Upper lobe of right lung (tissue), 1 donor: ENCODE measurements at regions not wholly inside any gene's neighbourhood (a gene's known extent, or its start where the extent isn't known, plus 50 kb on each side); places are given as distances from the start of the nearest gene placed in this dataset.

Experiments
- ATAC-seq: fragments of 200-7000 bp; cut with Tn5 transposase; one replicate; pipeline ENCODE4 v1.9.1; 2020; ENCODE audit warnings: mild to moderate bottlenecking, moderate library complexity
- DNase-seq: peaks from one replicate; pipeline ENCODE4 v3.0.0-alpha.2; 2020
- H3K27ac ChIP-seq: fragments of 200-600 bp; one replicate; pipeline ENCODE4 v1.8.0; 2022
- H3K27me3 ChIP-seq: fragments of 200-600 bp; one replicate; pipeline ENCODE4 v1.8.0; 2022; ENCODE audit warnings: mild to moderate bottlenecking
- H3K36me3 ChIP-seq: fragments of 200-600 bp; one replicate; pipeline ENCODE4 v1.8.0; 2022
- H3K4me1 ChIP-seq: fragments of 200-600 bp; one replicate; pipeline ENCODE4 v1.8.0; 2022
- H3K4me3 ChIP-seq: fragments of 200-600 bp; one replicate; pipeline ENCODE4 v1.8.0; 2022; ENCODE audit warnings: mild to moderate bottlenecking
- H3K9me3 ChIP-seq: fragments of 200-600 bp; one replicate; pipeline ENCODE4 v1.8.0; 2022
- CTCF ChIP-seq: fragments of 200-600 bp; IDR thresholded peaks from one replicate; pipeline ENCODE4 v1.8.0; 2022; ENCODE audit warnings: antibody characterized with exemption
- intact Hi-C: fragments of 100-400 bp; cut with DNase I; formaldehyde crosslinking; loops from one replicate; pipeline ENCODE4 v1.11.0; 2022
- donor health status: DM: no; HTN: yes; CAD: no; lungs with severe emphysema.

GRCh38 chr11:119978696-119979095 lies 159.2 kb downstream of the TRIM29 start:
- no peaks in the 10 kb centered on the region for H3K9me3 ChIP-seq
- no peak for TF ChIP-seq CTCF
- intact Hi-C loops: no loop called here
- no peak overlapping the region for H3K27ac ChIP-seq
- DNase-seq: no peak
- H3K4me3 ChIP-seq: no peak overlapping the region
- no peaks in the 10 kb centered on the region for H3K36me3 ChIP-seq
- H3K27me3 ChIP-seq: peaks cover 23% of the 10 kb centered on the region
- no peaks in the 10 kb centered on the region for H3K4me1 ChIP-seq
- no peak for ATAC-seq

GRCh38 chr11:119977881-119978280 lies 160.0 kb downstream of the TRIM29 start:
- intact Hi-C loops: no loop called here
- Histone ChIP-seq H3K27me3 (peaks cover 23% of the 10 kb centered on the region), H3K27ac (no peak overlapping the region), H3K4me1 (no peaks in the 10 kb centered on the region), H3K9me3 (no peaks in the 10 kb centered on the region), H3K36me3 (no peaks in the 10 kb centered on the region), H3K4me3 (no peak overlapping the region)
- DNase-seq (no peak), ATAC-seq (no peak)
- TF ChIP-seq CTCF: no peak

GRCh38 chr11:119977561-119977860 lies 160.4 kb downstream of the TRIM29 start:
- Histone ChIP-seq H3K4me1 (no peaks in the 10 kb centered on the region), H3K27me3 (peaks cover 23% of the 10 kb centered on the region), H3K4me3 (no peak overlapping the region), H3K9me3 (no peaks in the 10 kb centered on the region), H3K36me3 (no peaks in the 10 kb centered on the region), H3K27ac (no peak overlapping the region)
- ATAC-seq (no peak), DNase-seq (no peak)
- intact Hi-C loops: no loop called here
- TF ChIP-seq CTCF: no peak

GRCh38 chr11:119976805-119977560 lies 160.9 kb downstream of the TRIM29 start:
- H3K4me1 ChIP-seq: no peaks in the 10 kb centered on the region
- ATAC-seq (no peak), DNase-seq (no peak)
- H3K27me3 ChIP-seq: peaks cover 23% of the 10 kb centered on the region
- no peak overlapping the region for H3K27ac ChIP-seq
- TF ChIP-seq CTCF: no peak
- no peaks in the 10 kb centered on the region for H3K36me3 ChIP-seq
- H3K4me3 ChIP-seq: no peak overlapping the region
- intact Hi-C loops: no loop called here
- no peaks in the 10 kb centered on the region for H3K9me3 ChIP-seq

GRCh38 chr11:119975561-119976152 lies 162.3 kb downstream of the TRIM29 start:
- no peak for ATAC-seq

More at GRCh38 chr11:119975561-119976152, 162.3 kb downstream of the TRIM29 start:
- H3K36me3 ChIP-seq: no peaks in the 10 kb centered on the region
- TF ChIP-seq CTCF: no peak
- H3K9me3 ChIP-seq: no peaks in the 10 kb centered on the region
- intact Hi-C loops: no loop called here
- H3K4me3 ChIP-seq: no peak overlapping the region
- H3K27me3 ChIP-seq: peaks cover 23% of the 10 kb centered on the region
- H3K4me1 ChIP-seq: no peaks in the 10 kb centered on the region
- DNase-seq: no peak
- H3K27ac ChIP-seq: no peak overlapping the region
